ENCODE measurements at regions not wholly inside any gene's neighbourhood (a gene's known extent, or its start where the extent isn't known, plus 50 kb on each side); places are given as distances from the start of the nearest gene placed in this dataset. TPM values are rescaled to one million over a fixed set of nuclear protein-coding genes. Genes with fewer than 3 reads are reported as not detected.

GRCh38 chr5:129406440-129406839 lies 53.7 kb upstream of the ADAMTS19 start:
- Histone ChIP-seq H3K4me3 (ENCODE audit: control extremely low read depth in 1 of 5, extremely low read depth in 1 of 5, insufficient read depth in 1 of 5, low read depth in 2 of 5, low read length in 4 of 5) (no peak overlapping the region), H3K36me3 (replicated peaks in 1 of 2; ENCODE audit: control extremely low read depth in 1 of 2, control insufficient read depth in 1 of 2, extremely low read depth in 1 of 2, insufficient read depth in 2 of 2, low read length in 1 of 2) (no peaks in the 10 kb centered on the region), H3K79me2 (ENCODE audit: control insufficient read depth, insufficient read depth, low read length) (no peaks in the 10 kb centered on the region), H3K27ac (ENCODE audit: low read length in 2 of 2) (no peak overlapping the region), H3K27me3 (replicated peaks in 1 of 4; ENCODE audit: control extremely low read depth in 1 of 4, control insufficient read depth in 3 of 4, insufficient read depth in 4 of 4, low read length in 3 of 4) (no peaks in the 10 kb centered on the region), H3K4me2 (replicated peaks; ENCODE audit: low read depth, low read length, poor library complexity, severe bottlenecking) (no peak overlapping the region), H2AFZ (ENCODE audit: insufficient read depth, low read depth, low read length, poor library complexity, severe bottlenecking) (no peak overlapping the region), H3K4me1 (ENCODE audit: control insufficient read depth in 2 of 2, insufficient read depth in 2 of 2, low read length in 2 of 2) (no peaks in the 10 kb centered on the region), H4K20me1 (ENCODE audit: control insufficient read depth, insufficient read depth, low read length, poor library complexity, severe bottlenecking) (no peaks in the 10 kb centered on the region), H3K9me3 (ENCODE audit: control extremely low read depth in 1 of 3, control insufficient read depth in 2 of 3, insufficient read depth in 1 of 3, low read length in 2 of 3) (no peaks in the 10 kb centered on the region), H3K9ac (ENCODE audit: low read length) (no peak overlapping the region)
- POLR2A ChIA-PET, result no interaction called here
- no peak overlapping the region for H3K27ac Mint-ChIP-seq
- intact Hi-C loops (cut with micrococcal nuclease), result no loop called here
- H3K27me3 Mint-ChIP-seq, result no peaks in the 10 kb centered on the region
- no peaks in the 10 kb centered on the region for H3K9me3 Mint-ChIP-seq (ENCODE audit: insufficient read depth)
- H3K4me1 Mint-ChIP-seq, result no peaks in the 10 kb centered on the region
- TF ChIP-seq CTCF (IDR thresholded peaks at IDR 0.05), result no peak
- TF ChIP-seq EZH2 (IDR thresholded peaks at IDR 0.05; ENCODE audit: borderline replicate concordance, insufficient read depth, low read depth, low read length, poor library complexity, severe bottlenecking), result no peak
- no peak for ATAC-seq (ENCODE audit: low read depth)
- CTCF ChIA-PET, result no interaction called here
- no peak for DNase-seq
- H3K4me3 Mint-ChIP-seq, result no peak overlapping the region

Small RNA genes in the stretch of these regions (small RNA-seq; reads per million reads assigned to genes)
- not detected for gene MIR4460 (ENCODE audit: insufficient read length, low read depth, low replicate concordance)
